Smooth muscle cell (in vitro differentiated cells): ENCODE measurements at regions not wholly inside any gene's neighbourhood (a gene's known extent, or its start where the extent isn't known, plus 50 kb on each side); places are given as distances from the start of the nearest gene placed in this dataset.
"Not testable (repeated sequence)": the region's sequence is repeated elsewhere in the genome, so short reads cannot be mapped to it uniquely, and the experiment has no call there.

Experiments used
- DNase-seq: peaks from one replicate; lab custom pipeline; 2025; ENCODE audit not compliant: unreplicated experiment; lab: John Stamatoyannopoulos, UW
- H2AFZ ChIP-seq: fragments of 200-600 bp; sonication (generic); 2 replicates; pipeline ENCODE4 v1.6.0; 2016; ENCODE audit warnings: antibody characterized with exemption, low read depth, mild to moderate bottlenecking
- H3F3A ChIP-seq: fragments of 200-600 bp; sonication (generic); 2 replicates; pipeline ENCODE4 v1.6.0; 2017; ENCODE audit warnings: antibody characterized with exemption, low read depth
- H3K27ac ChIP-seq: fragments of 200-600 bp; sonication (generic); 2 replicates; pipeline ENCODE4 v1.5.1; 2016; ENCODE audit warnings: low read depth, mild to moderate bottlenecking
- H3K27me3 ChIP-seq: fragments of 200-600 bp; sonication (generic); 2 replicates; pipeline ENCODE4 v1.6.1; 2016; ENCODE audit warnings: low read depth, mild to moderate bottlenecking
- H3K36me3 ChIP-seq: fragments of 200-600 bp; sonication (generic); 2 replicates; pipeline ENCODE4 v1.5.1; 2016; ENCODE audit warnings: low read depth
- H3K4me1 ChIP-seq: fragments of 200-600 bp; sonication (generic); 2 replicates; pipeline ENCODE4 v1.5.1; 2016; ENCODE audit warnings: low read depth
- H3K4me2 ChIP-seq: fragments of 200-600 bp; sonication (generic); 2 replicates; pipeline ENCODE4 v1.6.0; 2016; ENCODE audit warnings: mild to moderate bottlenecking
- H3K4me3 ChIP-seq: fragments of 200-600 bp; sonication (generic); 2 replicates; pipeline ENCODE4 v1.5.1; 2016; ENCODE audit warnings: mild to moderate bottlenecking
- H3K79me2 ChIP-seq: fragments of 200-600 bp; sonication (generic); 2 replicates; pipeline ENCODE4 v1.6.0; 2016; ENCODE audit warnings: low read depth, mild to moderate bottlenecking
- H3K9ac ChIP-seq: fragments of 200-600 bp; sonication (generic); 2 replicates; pipeline ENCODE4 v1.6.0; 2016; ENCODE audit warnings: low read depth
- H3K9me3 ChIP-seq: fragments of 200-600 bp; sonication (generic); replicated peaks from 2 replicates; pipeline ENCODE4 v1.5.1; 2016; ENCODE audit warnings: low read depth
- H4K20me1 ChIP-seq: fragments of 200-600 bp; sonication (generic); 2 replicates; pipeline ENCODE4 v1.6.0; 2016; ENCODE audit warnings: low read depth
- CTCF ChIP-seq: fragments of 200-600 bp; sonication (generic); IDR thresholded peaks from 2 replicates; pipeline ENCODE4 v1.5.1; 2017; ENCODE audit warnings: borderline replicate concordance, mild to moderate bottlenecking, antibody characterized with exemption; ENCODE audit not compliant: insufficient read depth, poor library complexity, severe bottlenecking
- WGBS: methylation state at CpG from one replicate; pipeline ENCODE4 v1.1.7; 2016; ENCODE audit warnings: low lambda C conversion rate; 5-methylcytosine and 5-hydroxymethylcytosine counted together

- 96% methylated on average over 2 of the region's 2 CpGs for WGBS
- no peak for TF ChIP-seq CTCF
- Histone ChIP-seq H2AFZ (no peak overlapping the region), H3K79me2 (no peaks in the 10 kb centered on the region), H3F3A (no peaks in the 10 kb centered on the region), H4K20me1 (no peaks in the 10 kb centered on the region), H3K4me2 (no peak overlapping the region), H3K4me3 (no peak overlapping the region), H3K27ac (no peak overlapping the region), H3K36me3 (no peaks in the 10 kb centered on the region), H3K4me1 (no peaks in the 10 kb centered on the region), H3K27me3 (no peaks in the 10 kb centered on the region), H3K9ac (no peak overlapping the region), H3K9me3 (no peaks in the 10 kb centered on the region)
- no peak for DNase-seq
Observed at GRCh38 chr14:56449670-56450213, 129.9 kb upstream of the TMEM260 start.

- no peak overlapping the region for H3K9ac ChIP-seq
Observed at GRCh38 chr14:56452940-56453339, 126.7 kb upstream of the TMEM260 start.

GRCh38 chr14:56454680-56455079 is 124.9 kb upstream of the TMEM260 start:
- 88% methylated on average over 3 of the region's 3 CpGs for WGBS

More at GRCh38 chr14:56452940-56453339, 126.7 kb upstream of the TMEM260 start:
- Histone ChIP-seq H3K27ac (no peak overlapping the region), H3K27me3 (no peaks in the 10 kb centered on the region), H3K4me2 (no peak overlapping the region), H3K4me1 (no peaks in the 10 kb centered on the region), H3K36me3 (no peaks in the 10 kb centered on the region), H4K20me1 (no peaks in the 10 kb centered on the region), H3F3A (no peaks in the 10 kb centered on the region), H2AFZ (no peak overlapping the region), H3K9me3 (no peaks in the 10 kb centered on the region), H3K4me3 (no peak overlapping the region), H3K79me2 (no peaks in the 10 kb centered on the region)
- 81% methylated on average over 6 of the region's 6 CpGs for WGBS
- no peak for DNase-seq
- no peak for TF ChIP-seq CTCF

GRCh38 chr14:56460469-56460868 is 119.1 kb upstream of the TMEM260 start:
- Histone ChIP-seq H3K27ac (no peak overlapping the region), H3K4me2 (no peak overlapping the region), H3K4me1 (no peaks in the 10 kb centered on the region), H3K79me2 (no peaks in the 10 kb centered on the region), H3K4me3 (no peak overlapping the region), H2AFZ (no peak overlapping the region), H3K36me3 (no peaks in the 10 kb centered on the region), H4K20me1 (no peaks in the 10 kb centered on the region), H3K27me3 (no peaks in the 10 kb centered on the region), H3K9ac (no peak overlapping the region), H3F3A (no peaks in the 10 kb centered on the region), H3K9me3 (no peaks in the 10 kb centered on the region)
- WGBS, result 89% methylated on average over 2 of the region's 2 CpGs
- no peak for TF ChIP-seq CTCF
- no peak for DNase-seq

More at GRCh38 chr14:56454680-56455079, 124.9 kb upstream of the TMEM260 start:
- DNase-seq, H2AFZ ChIP-seq, H4K20me1 ChIP-seq, H3K9me3 ChIP-seq, H3K4me3 ChIP-seq, H3K79me2 ChIP-seq, H3K4me2 ChIP-seq, H3K4me1 ChIP-seq, H3K36me3 ChIP-seq, H3F3A ChIP-seq, H3K27me3 ChIP-seq, H3K27ac ChIP-seq, H3K9ac ChIP-seq: not testable (repeated sequence)
